NT2/D1 (cell line): ENCODE measurements at regions not wholly inside any gene's neighbourhood (a gene's known extent, or its start where the extent isn't known, plus 50 kb on each side); places are given as distances from the start of the nearest gene placed in this dataset.

ENCODE experiments used
- YY1 ChIP-seq: IDR thresholded peaks from 2 replicates; pipeline ENCODE4 v1.6.1; 2011; ENCODE audit not compliant: insufficient read length, insufficient read depth
- ZNF274 ChIP-seq: IDR thresholded peaks from 2 replicates; pipeline ENCODE4 v1.6.1; 2011; ENCODE audit warnings: mild to moderate bottlenecking, low read depth, low read length

- TF ChIP-seq ZNF274 (no peak), YY1 (no peak)
Observed at GRCh38 chr1:208595236-208595635, 351.1 kb upstream of the PLXNA2 start.
